ENCODE measurements at regions not wholly inside any gene's neighbourhood (a gene's known extent, or its start where the extent isn't known, plus 50 kb on each side); places are given as distances from the start of the nearest gene placed in this dataset.

- Mint-ChIP-seq H3K27ac (no peak overlapping the region), H3K9me3 (peaks cover 5% of the 10 kb centered on the region), H3K36me3 (no peaks in the 10 kb centered on the region), H3K4me1 (no peaks in the 10 kb centered on the region), H3K27me3 (no peaks in the 10 kb centered on the region), H3K4me3 (no peak overlapping the region)
- no peak for ATAC-seq
Measured at GRCh38 chr2:71882236-71882946, 265.3 kb downstream of the CYP26B1 start.

- no peak for ATAC-seq
- H3K4me1 Mint-ChIP-seq, result no peaks in the 10 kb centered on the region
- H3K9me3 Mint-ChIP-seq, result no peaks in the 10 kb centered on the region
- no peaks in the 10 kb centered on the region for H3K36me3 Mint-ChIP-seq
- H3K27ac Mint-ChIP-seq, result no peak overlapping the region
- peaks cover under 1% of the 10 kb centered on the region for H3K27me3 Mint-ChIP-seq
- no peak overlapping the region for H3K4me3 Mint-ChIP-seq
Measured at GRCh38 chr2:71880846-71881610, 266.6 kb downstream of the CYP26B1 start.

DNA sequence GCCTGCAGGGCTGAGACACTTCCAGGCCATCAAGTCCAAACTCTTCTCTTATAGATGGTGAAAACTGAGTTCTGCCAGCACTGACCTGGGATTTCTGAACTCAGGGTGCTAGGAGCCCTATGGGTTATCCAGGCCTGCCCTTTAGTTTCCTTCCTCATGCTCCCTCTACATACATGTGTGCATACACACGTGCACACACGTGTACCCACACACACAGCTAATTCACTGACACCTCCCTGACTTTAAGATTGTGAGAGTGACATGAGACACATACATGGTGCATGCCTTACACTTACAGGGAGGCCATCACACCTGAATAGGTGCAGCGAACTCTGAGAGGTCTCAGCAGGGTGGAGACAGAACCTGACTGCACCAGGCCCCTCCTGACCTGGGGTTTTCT is 267.4 kb downstream of the CYP26B1 start:
- Mint-ChIP-seq H3K9me3 (no peaks in the 10 kb centered on the region), H3K27ac (no peak overlapping the region), H3K27me3 (peaks cover 8% of the 10 kb centered on the region), H3K4me1 (no peaks in the 10 kb centered on the region), H3K36me3 (no peaks in the 10 kb centered on the region), H3K4me3 (no peak overlapping the region)
- no peak for ATAC-seq

DNA sequence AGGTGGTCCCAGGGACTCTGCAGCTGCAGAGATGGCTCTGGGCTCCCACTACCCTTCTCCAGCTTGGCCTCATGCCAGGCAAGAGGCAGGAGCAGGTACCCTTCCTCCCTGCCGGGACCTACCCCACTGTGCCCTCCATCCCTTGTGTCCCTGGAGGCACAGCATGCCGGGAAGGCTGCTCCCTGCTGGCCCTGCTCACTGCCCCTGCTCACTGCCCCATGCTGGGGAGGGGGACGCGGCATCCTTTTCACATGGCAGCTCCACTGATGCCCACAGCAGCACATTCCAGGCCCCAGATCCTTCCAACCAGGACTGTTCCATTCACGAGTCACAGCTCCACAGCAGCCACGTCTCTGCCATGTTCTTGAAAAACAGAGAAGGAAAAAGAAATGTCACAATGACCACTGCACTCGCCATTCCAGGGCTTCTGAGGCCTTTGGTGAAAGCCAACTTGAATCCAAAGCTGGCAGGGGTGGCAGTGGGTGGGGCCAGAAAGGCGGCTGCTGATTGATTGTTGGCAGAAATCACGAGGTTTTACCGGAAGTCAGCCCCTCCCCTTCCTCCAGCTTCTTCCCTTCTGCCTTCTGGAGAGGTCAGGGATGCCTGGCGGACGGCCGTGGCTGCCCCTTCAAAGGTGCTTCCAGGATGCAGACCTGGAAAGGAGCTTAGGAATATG is 268.0 kb downstream of the CYP26B1 start:
- Mint-ChIP-seq H3K36me3 (no peaks in the 10 kb centered on the region), H3K4me1 (no peaks in the 10 kb centered on the region), H3K9me3 (no peaks in the 10 kb centered on the region), H3K27me3 (peaks cover 9% of the 10 kb centered on the region), H3K27ac (no peak overlapping the region), H3K4me3 (no peak overlapping the region)
- ATAC-seq, result no peak

DNA sequence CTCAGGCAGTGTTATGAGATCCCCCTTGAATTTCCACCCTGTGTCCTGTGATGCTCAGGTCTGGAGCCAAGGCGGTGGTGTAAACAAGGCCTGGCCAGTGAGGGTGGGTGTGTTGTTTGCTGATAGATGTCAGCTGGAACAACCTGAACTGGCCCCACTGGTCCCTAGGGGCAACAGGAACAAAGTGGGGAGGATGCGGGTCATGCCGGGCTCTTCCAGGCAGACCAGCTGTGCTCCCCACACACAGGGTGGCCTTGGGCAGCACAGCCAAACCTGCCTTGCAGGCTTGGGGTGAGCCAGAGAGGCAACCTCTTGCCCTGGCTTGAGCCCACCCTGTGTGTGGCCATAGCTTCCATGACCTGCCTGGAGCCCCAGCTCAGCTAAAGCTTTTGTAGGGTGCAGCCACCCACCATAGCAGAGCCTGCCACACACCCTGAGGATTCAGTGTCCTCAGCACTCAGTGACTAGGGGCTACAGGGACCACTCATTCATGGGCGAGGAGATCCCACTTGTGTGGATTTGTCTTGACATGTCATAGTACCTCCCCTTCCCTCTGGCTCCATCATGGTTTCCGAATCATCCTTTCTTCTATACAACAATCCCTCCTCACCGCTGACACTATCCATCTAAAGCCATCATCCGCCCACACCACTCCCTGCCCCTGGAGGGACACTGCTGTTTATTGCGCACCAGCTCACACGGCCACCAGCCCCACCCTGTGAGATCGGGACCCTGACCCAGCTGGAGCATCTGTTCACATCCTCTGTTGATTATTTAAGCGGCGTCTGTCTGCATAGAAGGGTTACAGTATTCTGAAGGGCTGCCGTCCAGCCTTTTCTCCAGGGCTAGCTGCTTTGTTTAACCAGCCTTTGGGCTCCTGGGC is 268.8 kb downstream of the CYP26B1 start:
- no peak overlapping the region for H3K27ac Mint-ChIP-seq
- H3K9me3 Mint-ChIP-seq, result no peaks in the 10 kb centered on the region
- H3K36me3 Mint-ChIP-seq, result no peaks in the 10 kb centered on the region
- H3K27me3 Mint-ChIP-seq, result peaks cover 9% of the 10 kb centered on the region
- no peak for ATAC-seq
- no peaks in the 10 kb centered on the region for H3K4me1 Mint-ChIP-seq
- H3K4me3 Mint-ChIP-seq, result no peak overlapping the region

- H3K4me3 Mint-ChIP-seq, result no peak overlapping the region
- ATAC-seq, result no peak
- no peaks in the 10 kb centered on the region for H3K36me3 Mint-ChIP-seq
- no peak overlapping the region for H3K27ac Mint-ChIP-seq
- H3K4me1 Mint-ChIP-seq, result no peaks in the 10 kb centered on the region
- H3K27me3 Mint-ChIP-seq, result peaks cover 9% of the 10 kb centered on the region
- H3K9me3 Mint-ChIP-seq, result no peaks in the 10 kb centered on the region
Measured at GRCh38 chr2:71877636-71878035, 270.0 kb downstream of the CYP26B1 start.

GRCh38 chr2:71876542-71877451 is 270.9 kb downstream of the CYP26B1 start:
- ATAC-seq, result no peak
- H3K9me3 Mint-ChIP-seq, result no peaks in the 10 kb centered on the region
- no peak overlapping the region for H3K4me3 Mint-ChIP-seq
- H3K27ac Mint-ChIP-seq, result no peak overlapping the region
- no peaks in the 10 kb centered on the region for H3K36me3 Mint-ChIP-seq
- no peaks in the 10 kb centered on the region for H3K4me1 Mint-ChIP-seq
- H3K27me3 Mint-ChIP-seq, result peaks cover 9% of the 10 kb centered on the region

DNA sequence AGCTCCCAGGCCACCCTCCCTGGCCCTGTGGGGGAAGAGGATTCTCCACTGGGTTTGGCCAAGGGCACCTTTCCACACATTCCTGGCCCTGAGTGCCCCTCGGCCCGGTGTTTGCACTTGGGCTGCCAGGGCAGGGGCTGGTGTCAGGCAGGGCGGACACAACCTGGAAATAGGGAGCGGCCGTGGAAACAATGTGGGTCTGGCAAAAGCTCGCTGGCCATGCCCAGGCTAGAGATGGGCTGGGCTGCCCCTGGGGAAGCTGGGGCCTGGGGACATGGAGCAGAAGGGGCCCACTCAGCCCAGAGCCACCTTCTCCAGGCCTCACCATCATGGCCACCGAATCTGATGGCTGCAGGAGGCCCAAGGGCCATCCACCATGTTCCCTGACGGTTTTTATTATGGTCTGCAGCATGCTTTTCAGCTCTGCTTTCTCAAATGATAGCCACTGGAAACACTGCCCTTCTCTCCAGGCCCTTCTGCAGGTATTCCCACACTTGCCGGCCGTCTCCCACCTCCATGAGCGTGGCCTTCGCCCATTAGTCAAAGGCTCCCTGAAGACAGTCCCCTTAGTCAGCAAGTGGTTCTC is 275.1 kb downstream of the CYP26B1 start:
- H3K9me3 Mint-ChIP-seq, result peaks cover 2% of the 10 kb centered on the region
- no peak overlapping the region for H3K27ac Mint-ChIP-seq
- no peak overlapping the region for H3K4me3 Mint-ChIP-seq
- no peaks in the 10 kb centered on the region for H3K36me3 Mint-ChIP-seq
- H3K27me3 Mint-ChIP-seq, result peaks cover 42% of the 10 kb centered on the region
- H3K4me1 Mint-ChIP-seq, result no peaks in the 10 kb centered on the region
- no peak for ATAC-seq

GRCh38 chr2:71865391-71865965 is 282.2 kb downstream of the CYP26B1 start:
- Mint-ChIP-seq H3K4me1 (no peaks in the 10 kb centered on the region), H3K27ac (no peak overlapping the region), H3K9me3 (no peaks in the 10 kb centered on the region), H3K36me3 (no peaks in the 10 kb centered on the region), H3K27me3 (peaks cover 21% of the 10 kb centered on the region), H3K4me3 (no peak overlapping the region)
- no peak for ATAC-seq

- Mint-ChIP-seq H3K36me3 (no peaks in the 10 kb centered on the region), H3K4me1 (no peaks in the 10 kb centered on the region), H3K9me3 (no peaks in the 10 kb centered on the region), H3K27me3 (peaks cover 11% of the 10 kb centered on the region), H3K27ac (no peak overlapping the region), H3K4me3 (no peak overlapping the region)
- no peak for ATAC-seq
Measured at GRCh38 chr2:71864085-71864484, 283.6 kb downstream of the CYP26B1 start.

DNA sequence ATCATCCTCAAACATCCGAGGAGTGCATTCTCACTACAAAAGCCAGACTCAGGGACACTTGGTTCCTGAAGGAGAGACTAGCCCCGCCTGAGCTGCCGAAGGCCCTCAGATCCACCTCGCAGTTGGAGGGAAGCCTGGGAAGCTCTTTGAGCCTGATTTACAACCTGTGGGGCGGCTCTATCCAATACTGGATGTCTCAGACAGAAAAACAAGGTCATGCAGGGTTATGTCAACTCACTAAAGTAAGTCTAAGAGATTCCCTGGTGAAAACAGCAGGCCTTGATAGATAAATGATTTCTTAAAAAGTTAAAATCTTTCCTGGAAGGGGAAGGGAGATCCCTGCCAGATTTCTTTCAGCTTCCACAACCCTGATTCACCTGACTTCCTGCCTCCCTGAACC is 284.3 kb downstream of the CYP26B1 start:
- no peaks in the 10 kb centered on the region for H3K9me3 Mint-ChIP-seq
- H3K4me3 Mint-ChIP-seq, result no peak overlapping the region
- H3K4me1 Mint-ChIP-seq, result no peaks in the 10 kb centered on the region
- no peak overlapping the region for H3K27ac Mint-ChIP-seq
- ATAC-seq, result no peak
- H3K27me3 Mint-ChIP-seq, result peaks cover 4% of the 10 kb centered on the region
- no peaks in the 10 kb centered on the region for H3K36me3 Mint-ChIP-seq

DNA sequence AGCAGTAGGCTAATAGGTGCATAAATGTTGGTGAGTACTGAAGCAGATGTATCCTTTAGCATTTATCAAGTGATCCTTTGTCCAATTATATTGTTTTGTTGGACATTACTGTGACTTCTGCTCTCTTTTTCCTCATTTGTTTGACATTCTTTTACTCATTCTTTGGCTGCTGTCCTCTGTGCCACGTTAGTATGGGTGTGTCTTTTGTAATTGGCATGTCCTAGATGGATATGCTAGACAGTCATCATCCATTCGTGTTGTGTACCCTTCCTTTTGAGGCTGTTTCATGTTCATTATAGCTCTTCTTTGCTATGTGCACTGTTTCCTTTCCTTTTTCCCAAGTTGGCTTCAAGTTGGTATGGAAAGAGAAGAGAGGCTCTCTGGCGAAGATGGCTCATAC is 284.7 kb downstream of the CYP26B1 start:
- Mint-ChIP-seq H3K9me3 (no peaks in the 10 kb centered on the region), H3K4me1 (no peaks in the 10 kb centered on the region), H3K36me3 (no peaks in the 10 kb centered on the region), H3K4me3 (no peak overlapping the region), H3K27me3 (no peaks in the 10 kb centered on the region), H3K27ac (no peak overlapping the region)
- no peak for ATAC-seq

- Mint-ChIP-seq H3K27me3 (peaks cover 7% of the 10 kb centered on the region), H3K4me1 (no peaks in the 10 kb centered on the region), H3K36me3 (no peaks in the 10 kb centered on the region), H3K27ac (no peak overlapping the region), H3K9me3 (peaks cover 5% of the 10 kb centered on the region), H3K4me3 (no peak overlapping the region)
- ATAC-seq, result no peak
Measured at GRCh38 chr2:71861186-71862160, 286.2 kb downstream of the CYP26B1 start.

All from stimulated activated memory B cell treated with anti-CD40 and anti-IgM and Interleukin-4, amounts not matched to agents 10 μg/mL and 1 μg/mL and 100 μg/mL, for 72 hours (primary cell).